Spleen (tissue), 7 donors: ENCODE measurements at regions not wholly inside any gene's neighbourhood (a gene's known extent, or its start where the extent isn't known, plus 50 kb on each side); places are given as distances from the start of the nearest gene placed in this dataset.

Experiments used
- POLR2AphosphoS5 ChIP-seq, 3 donors: sonication (generic); formaldehyde crosslinking; IDR thresholded peaks; one replicate each; pipeline ENCODE4 v1.5.1; 2017; ENCODE audit warnings: antibody characterized with exemption in 3 of 3
- TF ChIP-seq, protein P1 (sequence below), 11 experiments: fragments of 200-600 bp in 7 of 11; fragments of 450-650 bp in 4 of 11; sonication (generic) in 4 of 11; IDR thresholded peaks in 8 of 11; conservative IDR thresholded peaks in 3 of 11; 1 replicate in 7 of 11; 2 replicates in 4 of 11; pipeline versions ENCODE4 v1.4.0 to v1.8.0; 2016 to 2021; ENCODE audit warnings: antibody characterized with exemption in 11 of 11, inconsistent platforms in 4 of 11, mild to moderate bottlenecking in 1 of 11
- donor health status: DM: no; HTN: no; CAD: no; lungs with moderate emphysema.
- donor health status: DM: no; HTN: no; CAD: no.
- donor health status: DM: no; HTN: no; CAD: no.

DNA sequence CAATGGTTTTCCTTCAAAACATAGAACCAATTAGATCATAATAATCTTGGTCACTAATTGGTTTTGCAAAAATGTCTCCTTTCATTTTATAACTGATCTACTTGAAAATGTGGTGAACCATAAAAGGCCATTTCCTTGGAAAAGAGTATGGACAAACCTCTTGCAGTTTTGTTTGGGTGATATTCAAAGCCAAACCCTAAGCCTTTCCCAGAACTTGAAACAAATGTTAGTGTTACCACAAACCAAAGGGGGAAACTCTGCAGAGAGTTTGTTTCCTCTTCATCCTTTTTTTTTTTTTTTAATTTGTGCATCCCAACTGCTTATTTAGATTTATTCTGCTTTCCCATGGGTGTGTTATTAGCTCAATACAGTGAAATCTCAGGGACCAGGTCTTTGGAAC is 204.4 kb upstream of the ADAMTSL1 start:
- TF ChIP-seq, protein P1, sequence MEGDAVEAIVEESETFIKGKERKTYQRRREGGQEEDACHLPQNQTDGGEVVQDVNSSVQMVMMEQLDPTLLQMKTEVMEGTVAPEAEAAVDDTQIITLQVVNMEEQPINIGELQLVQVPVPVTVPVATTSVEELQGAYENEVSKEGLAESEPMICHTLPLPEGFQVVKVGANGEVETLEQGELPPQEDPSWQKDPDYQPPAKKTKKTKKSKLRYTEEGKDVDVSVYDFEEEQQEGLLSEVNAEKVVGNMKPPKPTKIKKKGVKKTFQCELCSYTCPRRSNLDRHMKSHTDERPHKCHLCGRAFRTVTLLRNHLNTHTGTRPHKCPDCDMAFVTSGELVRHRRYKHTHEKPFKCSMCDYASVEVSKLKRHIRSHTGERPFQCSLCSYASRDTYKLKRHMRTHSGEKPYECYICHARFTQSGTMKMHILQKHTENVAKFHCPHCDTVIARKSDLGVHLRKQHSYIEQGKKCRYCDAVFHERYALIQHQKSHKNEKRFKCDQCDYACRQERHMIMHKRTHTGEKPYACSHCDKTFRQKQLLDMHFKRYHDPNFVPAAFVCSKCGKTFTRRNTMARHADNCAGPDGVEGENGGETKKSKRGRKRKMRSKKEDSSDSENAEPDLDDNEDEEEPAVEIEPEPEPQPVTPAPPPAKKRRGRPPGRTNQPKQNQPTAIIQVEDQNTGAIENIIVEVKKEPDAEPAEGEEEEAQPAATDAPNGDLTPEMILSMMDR (IDR thresholded peaks at IDR 0.05 in 8 of 11, conservative IDR thresholded peaks at IDR 0.05 in 3 of 11) = no peak
- TF ChIP-seq POLR2AphosphoS5 (IDR thresholded peaks at IDR 0.05) = no peak
